GM21737 (cell line): ENCODE measurements at regions not wholly inside any gene's neighbourhood (a gene's known extent, or its start where the extent isn't known, plus 50 kb on each side); places are given as distances from the start of the nearest gene placed in this dataset.
"Not testable (repeated sequence)": the region's sequence is repeated elsewhere in the genome, so short reads cannot be mapped to it uniquely, and the experiment has no call there.

Experiments used
- ATAC-seq: cut with Tn5 transposase; IDR thresholded peaks from one replicate; pipeline ENCODE4 v1.9.1; 2021; ENCODE audit warnings: mild to moderate bottlenecking, moderate library complexity; ENCODE audit not compliant: unreplicated experiment

- ATAC-seq, result no peak
These were observed 372.4 kb upstream of the RND3 start for GRCh38 chr2:150859877-150860276.

- ATAC-seq, result no peak
These were observed 371.7 kb upstream of the RND3 start for GRCh38 chr2:150859162-150859561.

- no peak for ATAC-seq
These were observed 370.9 kb upstream of the RND3 start for GRCh38 chr2:150858382-150858781.

- ATAC-seq, result no peak
These were observed 369.3 kb upstream of the RND3 start for GRCh38 chr2:150856596-150857281.

- ATAC-seq, result no peak
These were observed 365.8 kb upstream of the RND3 start for GRCh38 chr2:150853263-150853662.

- ATAC-seq, result no peak
These were observed 363.2 kb upstream of the RND3 start for GRCh38 chr2:150850641-150851040.

GRCh38 chr2:150847578-150847977 lies 360.1 kb upstream of the RND3 start:
- no peak for ATAC-seq

- ATAC-seq, result no peak
These were observed 359.2 kb upstream of the RND3 start for GRCh38 chr2:150846691-150847090.

GRCh38 chr2:150832686-150833085 lies 345.2 kb upstream of the RND3 start:
- ATAC-seq, result no peak

GRCh38 chr2:150824118-150824517 lies 336.7 kb upstream of the RND3 start:
- no peak for ATAC-seq

GRCh38 chr2:150817422-150817821 lies 330.0 kb upstream of the RND3 start:
- no peak for ATAC-seq

GRCh38 chr2:150812664-150813367 lies 325.3 kb upstream of the RND3 start:
- no peak for ATAC-seq

GRCh38 chr2:150812066-150812465 lies 324.6 kb upstream of the RND3 start:
- ATAC-seq, result no peak

- no peak for ATAC-seq
These were observed 323.9 kb upstream of the RND3 start for GRCh38 chr2:150811259-150811855.

- ATAC-seq, result no peak
These were observed 321.6 kb upstream of the RND3 start for GRCh38 chr2:150809103-150809502.

- no peak for ATAC-seq
These were observed 318.9 kb upstream of the RND3 start for GRCh38 chr2:150806336-150806735.

- no peak for ATAC-seq
These were observed 316.4 kb upstream of the RND3 start for GRCh38 chr2:150803689-150804398.

- ATAC-seq, result no peak
These were observed 315.2 kb upstream of the RND3 start for GRCh38 chr2:150802635-150803034.

- ATAC-seq, result not testable (repeated sequence)
These were observed 308.8 kb upstream of the RND3 start for GRCh38 chr2:150796236-150796635.

GRCh38 chr2:150792780-150793300 lies 305.4 kb upstream of the RND3 start:
- no peak for ATAC-seq

GRCh38 chr2:150791567-150791966 lies 304.1 kb upstream of the RND3 start:
- no peak for ATAC-seq
